ENCODE measurements at regions not wholly inside any gene's neighbourhood (a gene's known extent, or its start where the extent isn't known, plus 50 kb on each side); places are given as distances from the start of the nearest gene placed in this dataset.
"Not testable (repeated sequence)": the region's sequence is repeated elsewhere in the genome, so short reads cannot be mapped to it uniquely, and the experiment has no call there.

GRCh38 chr5:6321078-6321477 lies 57.3 kb downstream of the MED10 start:
- ATAC-seq: no peak

- no peak for ATAC-seq
Observed at GRCh38 chr5:6319116-6319515, 59.2 kb downstream of the MED10 start.

DNA sequence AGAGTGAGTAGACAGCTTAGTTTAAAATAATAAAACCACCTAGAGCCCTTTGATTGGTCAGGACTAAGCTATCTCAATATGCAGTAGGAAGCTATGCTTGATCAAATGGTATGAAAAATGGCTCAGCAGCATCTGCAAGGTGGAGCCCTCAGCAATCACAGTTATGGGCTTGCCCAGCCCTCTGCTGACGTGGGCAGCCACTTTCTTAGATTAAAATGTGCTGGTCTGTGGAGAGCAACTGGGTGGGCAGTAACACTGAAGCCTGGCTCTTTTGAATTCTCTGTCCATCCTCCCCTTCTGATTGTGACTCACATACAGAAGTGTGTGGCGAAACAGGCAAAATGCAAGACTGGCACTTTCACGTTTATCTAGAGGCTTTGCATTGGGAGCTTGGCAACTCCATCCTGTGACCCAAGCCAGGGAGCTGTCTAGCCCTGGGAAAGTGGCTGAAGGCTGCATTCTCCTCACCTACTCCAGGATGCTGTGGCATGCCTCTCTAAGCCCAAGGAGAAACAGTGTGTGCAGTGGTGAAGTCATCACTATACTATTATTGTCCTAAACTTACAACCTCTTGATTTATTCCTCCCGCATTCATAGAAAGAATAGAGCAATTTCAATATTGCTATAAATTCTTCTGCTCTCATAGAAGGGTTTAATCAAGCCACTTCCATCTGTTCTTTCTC lies 61.1 kb downstream of the MED10 start:
- ATAC-seq: no peak

DNA sequence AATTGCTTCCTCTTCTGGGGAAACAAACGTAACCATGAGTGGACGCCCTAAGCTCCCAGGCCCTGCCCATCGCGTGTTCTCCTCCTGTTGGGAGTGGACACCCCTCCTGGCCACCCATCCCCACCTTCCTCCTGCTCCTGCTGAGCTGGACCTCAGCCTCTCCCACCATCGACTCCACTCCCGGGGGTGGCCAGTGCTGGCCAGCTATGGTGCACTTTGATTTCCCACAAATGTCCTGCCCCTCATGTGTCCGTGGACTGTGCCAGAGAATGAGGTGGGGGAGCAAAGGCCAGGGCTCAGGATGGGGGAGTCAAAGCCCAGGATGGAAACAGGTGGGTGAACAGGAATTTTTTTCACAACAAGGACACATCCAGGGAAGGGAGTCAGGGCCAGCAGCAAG lies 62.8 kb downstream of the MED10 start:
- no peak for ATAC-seq

GRCh38 chr5:6311568-6312501 lies 66.5 kb downstream of the MED10 start:
- ATAC-seq: no peak

DNA sequence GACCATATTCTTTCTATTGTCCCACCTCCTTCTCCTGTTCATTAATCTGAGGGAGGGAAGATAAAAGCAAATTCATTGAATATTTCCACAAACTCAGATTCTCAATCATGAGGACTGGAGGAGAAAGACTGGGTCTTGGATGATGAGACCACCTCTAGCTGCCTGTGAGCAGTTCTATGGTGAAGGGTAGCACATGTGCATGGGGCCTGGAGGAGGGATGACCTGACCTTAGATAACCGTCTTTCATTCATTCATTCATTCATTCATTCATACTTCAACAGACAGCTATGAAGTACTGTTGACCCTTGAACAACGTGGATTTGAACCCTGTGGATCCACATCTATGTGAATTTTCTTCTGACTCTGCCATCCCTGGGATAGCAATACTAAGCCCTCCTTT lies 68.4 kb downstream of the MED10 start:
- no peak for ATAC-seq

GRCh38 chr5:6308683-6309082 lies 69.7 kb downstream of the MED10 start:
- ATAC-seq: no peak

DNA sequence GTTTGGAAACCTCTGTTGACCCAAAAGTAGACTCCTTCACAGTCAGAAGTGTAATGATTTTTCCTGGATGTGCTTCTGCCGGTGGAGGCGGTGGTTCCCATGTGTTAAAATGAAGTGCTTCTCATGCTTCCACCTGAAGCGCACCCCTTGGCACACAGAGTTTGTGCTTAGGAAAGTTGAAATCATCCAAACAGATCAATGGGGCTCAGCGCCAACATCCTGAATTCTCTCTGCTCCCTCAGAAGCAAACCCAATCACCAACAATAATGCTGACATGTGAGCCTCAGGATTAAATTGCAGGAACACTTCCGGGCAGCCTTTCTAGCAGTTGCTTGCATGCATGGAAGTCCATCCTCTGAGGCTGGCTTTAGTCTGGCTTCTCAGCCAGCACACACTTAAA lies 71.0 kb downstream of the MED10 start:
- no peak for ATAC-seq

- no peak for ATAC-seq
Observed at GRCh38 chr5:6305853-6306252, 72.5 kb downstream of the MED10 start.

GRCh38 chr5:6302684-6303083 lies 75.7 kb downstream of the MED10 start:
- ATAC-seq: no peak

GRCh38 chr5:6302075-6302474 lies 76.3 kb downstream of the MED10 start:
- no peak for ATAC-seq

DNA sequence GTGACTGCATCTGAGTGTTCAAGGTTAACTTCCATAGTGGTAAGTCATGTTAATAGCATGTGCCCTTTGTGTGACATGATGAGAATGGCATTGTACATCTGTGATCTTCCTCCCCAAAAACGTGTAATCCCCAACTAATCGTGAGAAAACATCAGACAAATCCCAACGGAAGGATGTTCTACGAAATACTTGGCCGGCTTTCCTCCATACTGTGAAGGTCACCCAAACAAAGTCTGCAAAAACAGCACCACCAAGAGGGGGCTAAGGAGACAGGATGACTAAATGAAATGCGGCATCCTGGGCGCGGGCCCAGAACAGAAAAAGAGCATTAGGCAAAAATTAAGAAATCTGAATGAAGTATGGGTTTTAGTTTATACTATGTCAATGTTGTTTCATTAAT lies 81.8 kb downstream of the MED10 start:
- no peak for ATAC-seq

- ATAC-seq: no peak
Observed at GRCh38 chr5:6291961-6292360, 86.4 kb downstream of the MED10 start.

DNA sequence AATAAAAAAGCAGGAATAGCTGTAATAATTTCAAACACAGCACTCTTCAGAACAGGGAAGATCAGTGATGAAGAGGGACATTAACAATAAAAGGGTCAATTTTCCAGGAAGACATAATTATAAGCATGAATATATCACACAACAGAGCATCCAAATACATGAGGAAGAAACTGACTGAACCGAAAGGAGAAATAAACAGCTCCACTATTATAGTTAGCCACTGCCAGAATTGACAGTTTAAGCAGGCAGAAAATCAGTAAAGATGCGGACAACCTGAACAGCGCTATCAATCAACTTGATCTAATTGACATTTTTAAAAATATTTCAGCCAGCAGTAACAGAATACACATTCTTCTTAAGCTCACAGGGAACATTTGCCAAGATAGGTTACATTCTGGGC lies 89.1 kb downstream of the MED10 start:
- no peak for ATAC-seq

DNA sequence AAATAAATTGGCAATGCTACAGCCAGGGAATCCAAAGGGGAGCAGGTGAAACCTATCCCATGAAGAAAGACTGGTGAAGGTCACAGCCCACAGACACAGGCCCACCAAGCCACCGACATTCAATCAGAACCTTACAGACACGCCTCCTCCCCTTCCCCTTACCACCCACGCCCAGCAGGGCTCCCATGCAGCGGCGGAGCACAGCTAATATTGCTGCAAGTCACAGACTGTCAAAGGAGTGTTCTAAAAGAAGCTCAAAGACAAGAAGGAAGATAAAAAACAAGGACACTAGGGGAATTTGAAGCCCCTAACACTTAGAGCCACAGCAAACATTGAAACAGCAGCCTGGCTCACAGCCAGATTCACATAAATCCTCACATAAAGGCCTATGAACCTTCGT lies 91.2 kb downstream of the MED10 start:
- ATAC-seq: no peak

DNA sequence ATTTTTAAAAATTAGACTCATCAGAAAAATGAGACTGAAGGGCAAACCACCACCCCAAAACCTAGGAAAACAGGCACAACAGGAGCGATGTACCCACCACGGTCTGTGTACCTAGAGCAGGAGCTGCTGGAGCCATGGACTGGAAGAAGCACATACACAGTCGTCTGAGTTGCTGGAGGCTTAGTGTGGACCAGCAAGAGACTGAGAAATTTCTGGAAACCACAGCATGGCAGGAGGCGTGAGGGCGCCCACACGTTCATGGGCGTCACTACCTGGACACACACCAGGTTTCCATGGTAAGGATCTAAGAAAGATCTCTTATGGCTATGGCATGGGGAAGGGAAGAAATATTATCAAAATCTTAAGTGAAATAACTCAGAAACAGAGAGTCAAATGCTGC lies 91.9 kb downstream of the MED10 start:
- ATAC-seq: no peak

DNA sequence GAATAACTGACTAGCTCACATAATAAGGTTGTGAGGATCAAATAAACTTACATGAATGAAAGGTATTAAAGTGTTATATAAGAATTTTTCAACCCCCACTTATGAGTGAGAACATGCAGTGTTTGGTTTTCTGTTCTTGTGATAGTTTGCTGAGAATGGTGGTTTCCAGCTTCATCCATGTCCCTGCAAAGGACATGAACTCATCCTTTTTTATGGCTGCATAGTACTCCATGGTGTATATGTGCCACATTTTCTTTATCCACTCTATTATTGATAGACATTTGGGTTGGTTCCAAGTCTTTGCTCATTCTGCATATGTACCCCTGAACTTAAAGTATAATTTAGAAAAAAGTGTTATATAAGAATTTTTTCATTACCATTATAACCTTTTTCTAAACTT lies 93.9 kb downstream of the MED10 start:
- ATAC-seq: not testable (repeated sequence)

GRCh38 chr5:6282352-6282751 lies 96.0 kb downstream of the MED10 start:
- no peak for ATAC-seq

DNA sequence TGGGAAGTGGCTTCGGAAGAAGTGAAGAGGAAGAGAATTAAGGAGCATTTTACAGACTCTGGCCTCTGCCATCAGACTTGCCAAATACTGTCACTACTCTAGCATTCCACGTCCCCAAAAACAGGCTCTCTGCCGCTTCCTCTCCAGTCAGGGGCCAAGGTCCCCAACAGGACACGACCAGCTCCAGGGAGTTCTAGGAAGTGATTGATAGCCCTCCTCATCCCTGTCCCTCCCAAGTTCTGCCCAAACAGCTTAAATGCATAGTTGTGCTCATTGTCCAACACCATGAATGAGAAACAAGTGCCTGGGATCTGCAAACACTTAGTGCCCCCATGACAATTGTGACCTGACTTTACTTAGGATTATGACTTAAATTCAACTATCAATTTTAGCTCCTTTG lies 96.5 kb downstream of the MED10 start:
- ATAC-seq: no peak

GRCh38 chr5:6280425-6281100 lies 97.8 kb downstream of the MED10 start:
- no peak for ATAC-seq

GRCh38 chr5:6279607-6280006 lies 98.7 kb downstream of the MED10 start:
- no peak for ATAC-seq

- ATAC-seq: no peak
Observed at GRCh38 chr5:6274846-6275543, 103.4 kb downstream of the MED10 start.

DNA sequence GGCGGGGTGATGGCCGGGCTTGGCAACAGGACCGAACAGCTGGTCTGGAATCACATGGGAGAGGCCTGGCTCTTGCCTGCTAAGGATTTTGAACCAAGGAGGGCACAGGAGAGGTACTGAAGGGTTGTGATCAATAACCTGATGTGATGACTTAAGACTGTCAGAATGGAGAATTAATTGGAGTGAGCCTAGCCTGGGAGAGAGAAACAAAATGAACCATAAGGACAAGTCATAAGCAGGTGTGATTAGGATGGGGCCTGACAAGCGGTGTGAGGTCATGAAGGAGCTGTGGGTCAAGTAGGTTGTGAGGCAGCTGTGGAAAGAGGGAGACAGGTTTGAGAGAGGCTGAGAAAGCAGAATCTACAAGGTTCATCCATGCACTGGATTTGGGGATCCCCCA lies 104.6 kb downstream of the MED10 start:
- no peak for ATAC-seq
